Activated CD4-positive, alpha-beta T cell treated with anti-CD3 and anti-CD28 coated beads for 4 hours (primary cell): ENCODE measurements at regions not wholly inside any gene's neighbourhood (a gene's known extent, or its start where the extent isn't known, plus 50 kb on each side); places are given as distances from the start of the nearest gene placed in this dataset.

ENCODE experiments used
- DNase-seq, 2 donors: peaks; one replicate each; pipeline ENCODE4 v3.0.0-alpha.2; 2020

DNA sequence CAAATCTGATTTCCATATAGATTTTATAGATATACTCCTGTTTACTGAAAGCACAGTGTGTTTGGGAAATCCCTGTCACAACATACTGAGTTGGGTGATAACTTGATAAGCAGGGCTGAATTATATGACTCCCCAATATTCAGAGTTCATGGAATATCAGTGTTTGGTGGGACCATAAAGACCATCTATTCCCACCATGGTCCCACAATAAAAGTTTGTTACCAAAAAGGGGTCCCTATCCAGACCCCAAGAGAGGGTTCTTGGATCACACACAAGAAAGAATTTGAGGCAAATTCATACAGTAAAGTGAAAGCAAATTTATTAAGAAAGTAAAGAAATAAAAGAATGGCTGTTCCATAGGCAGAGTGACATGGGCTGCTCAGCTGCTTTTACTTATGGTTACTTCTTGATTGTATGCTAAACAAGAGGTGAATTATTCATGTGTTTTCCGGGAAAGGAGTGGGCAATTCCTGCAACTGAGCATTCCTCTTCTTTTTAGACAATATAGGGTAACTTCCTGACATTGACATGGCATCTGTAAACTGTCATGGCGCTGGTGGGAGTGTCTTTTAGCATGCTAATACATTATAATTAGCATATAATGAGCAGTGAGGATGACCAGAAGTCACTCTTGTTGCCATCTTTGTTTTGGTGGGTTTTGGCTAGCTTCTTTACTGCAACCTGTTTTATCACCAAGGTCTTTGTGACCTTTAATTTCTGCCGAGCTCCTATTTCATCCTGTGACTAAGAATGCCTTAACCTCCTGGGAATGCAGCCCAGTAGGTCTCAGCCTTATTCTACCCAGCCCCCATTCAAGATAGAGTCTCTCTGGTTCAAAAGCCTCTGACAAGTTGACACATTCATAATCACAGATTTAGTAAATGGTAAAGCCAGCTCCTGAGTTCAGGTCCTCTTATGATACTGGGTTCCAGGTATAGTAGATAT is 240.6 kb upstream of the PDGFD start:
- no peak for DNase-seq

DNA sequence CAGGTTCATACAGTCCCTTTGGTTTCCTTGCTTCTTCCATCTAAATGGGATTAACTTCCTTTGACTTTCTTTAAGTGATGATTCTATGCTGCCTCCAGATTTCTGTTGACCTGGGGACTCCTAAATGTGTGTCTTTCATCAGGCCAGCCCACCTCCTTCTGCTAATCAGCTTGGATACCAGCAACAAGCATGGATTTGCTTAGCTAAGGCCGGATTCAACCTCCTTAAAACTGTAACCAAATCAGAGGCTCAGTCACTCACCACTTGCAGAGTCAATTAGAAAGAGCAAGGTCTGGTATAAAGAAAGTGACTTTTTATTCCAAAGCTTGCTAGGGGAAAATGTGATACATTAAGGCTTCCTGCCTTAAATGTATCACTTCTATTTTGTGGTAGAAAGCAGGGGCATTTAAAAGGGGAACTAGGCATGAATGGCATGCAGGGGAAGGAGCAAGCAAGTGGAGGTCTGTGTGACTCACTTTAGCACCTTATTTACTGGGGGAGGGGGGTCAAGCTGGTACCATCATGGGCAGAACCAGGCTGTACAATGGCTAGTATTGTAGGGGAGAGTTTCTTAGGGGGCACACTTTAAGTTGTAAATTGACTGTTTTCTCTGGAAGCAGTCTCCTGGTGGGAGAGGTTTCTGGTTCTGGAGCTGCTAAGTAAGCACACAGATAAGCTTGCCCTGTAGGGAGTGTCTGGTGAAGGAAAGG is 239.0 kb upstream of the PDGFD start:
- DNase-seq = no peak

GRCh38 chr11:104394508-104394907 is 230.6 kb upstream of the PDGFD start:
- no peak for DNase-seq

GRCh38 chr11:104390651-104391050 is 226.7 kb upstream of the PDGFD start:
- no peak for DNase-seq

GRCh38 chr11:104385884-104386283 is 221.9 kb upstream of the PDGFD start:
- no peak for DNase-seq

GRCh38 chr11:104380358-104380757 is 216.4 kb upstream of the PDGFD start:
- no peak for DNase-seq

DNA sequence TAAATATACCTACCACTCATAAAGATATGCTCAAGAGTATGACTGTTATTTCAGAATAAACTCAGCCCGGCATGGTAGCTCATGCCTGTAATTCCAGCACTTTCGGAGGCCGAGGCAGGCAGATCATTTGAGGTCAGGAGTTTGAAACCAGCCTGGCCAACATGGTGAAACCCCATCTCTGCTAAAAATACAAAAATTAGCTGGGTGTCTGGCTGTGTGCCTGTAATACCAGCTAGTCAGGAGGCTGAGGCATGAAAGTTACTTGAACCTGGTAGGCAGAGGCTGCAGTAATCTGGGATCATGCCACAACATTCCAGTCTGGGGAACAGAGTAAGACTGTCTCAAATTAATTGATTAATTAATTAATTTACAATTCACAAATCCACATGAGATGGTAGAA is 208.2 kb upstream of the PDGFD start:
- no peak for DNase-seq

- DNase-seq = no peak
Measured at GRCh38 chr11:104370478-104370877, 206.5 kb upstream of the PDGFD start.

- no peak for DNase-seq
Measured at GRCh38 chr11:104369761-104370160, 205.8 kb upstream of the PDGFD start.

GRCh38 chr11:104366321-104366734 is 202.4 kb upstream of the PDGFD start:
- no peak for DNase-seq

- no peak for DNase-seq
Measured at GRCh38 chr11:104365676-104366075, 201.7 kb upstream of the PDGFD start.

DNA sequence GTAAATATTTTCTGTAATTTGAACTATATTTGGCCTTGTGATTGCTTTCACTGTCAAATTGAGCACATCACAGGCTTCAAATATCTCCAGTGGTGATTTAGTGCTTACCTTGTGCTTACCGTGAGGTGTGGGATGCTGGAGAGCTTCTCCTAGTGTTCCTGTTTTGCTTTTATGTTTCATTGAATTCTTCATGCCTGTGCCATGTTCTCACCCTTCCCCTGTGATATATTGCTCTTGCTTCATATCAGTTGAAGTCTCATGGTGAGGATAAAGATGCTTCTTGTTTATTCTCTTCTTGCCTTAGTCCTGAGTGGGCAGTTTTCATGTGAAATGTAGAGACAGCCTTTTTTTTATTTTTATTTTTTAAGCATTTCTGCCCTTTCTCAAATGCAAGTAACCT is 198.0 kb upstream of the PDGFD start:
- no peak for DNase-seq

DNA sequence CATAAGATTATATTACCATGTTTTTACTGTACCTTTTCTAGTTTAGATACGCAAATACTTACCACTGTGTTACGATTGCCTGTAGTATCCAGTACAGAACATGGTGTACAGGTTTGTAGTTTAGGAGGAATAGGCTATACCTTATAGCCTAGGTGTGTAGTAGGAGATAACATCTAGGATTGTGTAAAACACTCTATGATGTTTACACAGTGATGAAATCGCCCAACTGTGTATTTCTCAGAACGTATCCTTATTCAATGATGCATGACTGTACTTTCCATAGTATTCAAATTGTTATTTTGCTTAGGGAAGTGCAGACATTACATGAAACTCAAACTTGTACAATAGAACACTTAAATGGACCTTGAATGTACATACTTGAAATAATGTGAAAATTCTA is 188.1 kb upstream of the PDGFD start:
- DNase-seq = no peak

DNA sequence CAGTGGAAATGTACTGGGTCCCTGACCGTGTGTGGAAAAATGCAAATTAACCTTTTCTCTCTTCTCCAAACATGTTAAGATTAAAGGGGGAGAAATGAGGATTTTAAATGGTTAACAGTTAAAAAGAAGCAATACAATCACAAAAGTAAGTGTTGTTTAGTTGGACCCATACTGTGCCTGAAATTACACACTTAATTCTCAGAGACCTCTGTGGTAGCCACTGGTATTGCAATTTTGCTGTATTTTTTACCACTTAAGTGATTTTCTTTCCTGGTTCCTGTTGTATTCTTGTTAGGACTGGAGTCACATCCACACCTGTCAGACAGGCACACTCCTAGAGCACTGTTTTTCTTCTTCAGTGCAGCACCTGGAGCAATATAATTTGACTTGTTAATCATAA is 179.6 kb upstream of the PDGFD start:
- DNase-seq = no peak

DNA sequence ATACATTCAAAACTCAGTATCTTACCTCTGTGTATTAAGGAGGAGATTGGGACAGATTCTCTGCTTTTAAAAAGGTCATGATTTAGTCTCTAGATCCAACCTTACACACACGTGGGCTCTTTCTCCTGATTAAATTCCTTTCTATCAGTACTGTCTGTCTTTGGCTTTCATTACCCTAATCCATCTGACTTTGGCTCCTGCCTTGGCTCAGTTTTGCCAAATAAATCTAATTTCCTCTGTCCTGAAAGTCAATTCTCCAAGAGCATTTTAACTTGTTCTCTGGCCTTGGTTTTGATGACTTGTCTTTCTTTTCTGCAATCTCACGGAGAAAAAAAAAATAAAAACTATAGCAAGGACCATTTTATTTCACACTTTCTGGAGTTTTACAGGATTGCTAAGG is 176.6 kb upstream of the PDGFD start:
- no peak for DNase-seq

DNA sequence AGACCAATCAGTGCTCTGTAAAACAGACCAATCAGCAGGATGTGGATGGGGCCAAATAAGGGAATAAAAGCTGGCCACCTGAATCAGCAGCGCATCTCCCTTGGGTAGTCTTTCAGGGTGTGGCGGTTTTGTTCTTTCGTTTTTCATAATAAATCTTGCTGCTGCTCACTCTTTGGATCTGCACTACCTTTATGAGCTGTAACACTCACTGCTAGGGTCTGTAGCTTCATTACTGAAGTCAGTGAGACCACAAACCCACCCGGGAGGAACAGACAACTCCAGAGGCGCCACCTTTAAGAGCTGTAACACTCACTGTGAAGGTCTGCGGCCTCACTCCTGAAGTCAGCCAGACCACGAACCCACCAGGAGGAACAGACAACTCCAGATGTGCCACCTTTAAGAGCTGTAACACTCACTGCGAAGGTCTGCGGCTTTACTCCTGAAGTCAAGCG is 175.5 kb upstream of the PDGFD start:
- no peak for DNase-seq

DNA sequence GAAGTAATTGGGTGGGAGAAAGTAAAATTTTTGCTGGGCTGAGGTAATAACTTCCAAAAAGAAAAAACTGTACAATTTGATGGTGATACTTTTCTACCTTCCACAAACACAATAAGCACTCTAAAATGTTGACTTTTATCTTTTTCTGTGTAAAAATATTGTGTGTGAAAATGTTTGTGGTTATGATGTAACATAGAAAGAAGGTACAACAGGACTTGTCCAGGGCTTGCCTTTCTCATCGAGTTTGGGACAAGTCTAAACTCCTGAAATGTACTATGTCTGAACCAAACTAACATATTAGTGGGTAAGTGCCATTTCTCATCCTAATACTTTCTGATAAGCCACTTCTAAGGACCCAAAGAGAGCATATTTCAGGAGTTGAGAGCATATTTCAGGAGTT is 174.2 kb upstream of the PDGFD start:
- DNase-seq = no peak

- DNase-seq = no peak
Measured at GRCh38 chr11:104337273-104337672, 173.3 kb upstream of the PDGFD start.

- DNase-seq = no peak
Measured at GRCh38 chr11:104333977-104334376, 170.0 kb upstream of the PDGFD start.

GRCh38 chr11:104332110-104332509 is 168.2 kb upstream of the PDGFD start:
- DNase-seq = no peak

DNA sequence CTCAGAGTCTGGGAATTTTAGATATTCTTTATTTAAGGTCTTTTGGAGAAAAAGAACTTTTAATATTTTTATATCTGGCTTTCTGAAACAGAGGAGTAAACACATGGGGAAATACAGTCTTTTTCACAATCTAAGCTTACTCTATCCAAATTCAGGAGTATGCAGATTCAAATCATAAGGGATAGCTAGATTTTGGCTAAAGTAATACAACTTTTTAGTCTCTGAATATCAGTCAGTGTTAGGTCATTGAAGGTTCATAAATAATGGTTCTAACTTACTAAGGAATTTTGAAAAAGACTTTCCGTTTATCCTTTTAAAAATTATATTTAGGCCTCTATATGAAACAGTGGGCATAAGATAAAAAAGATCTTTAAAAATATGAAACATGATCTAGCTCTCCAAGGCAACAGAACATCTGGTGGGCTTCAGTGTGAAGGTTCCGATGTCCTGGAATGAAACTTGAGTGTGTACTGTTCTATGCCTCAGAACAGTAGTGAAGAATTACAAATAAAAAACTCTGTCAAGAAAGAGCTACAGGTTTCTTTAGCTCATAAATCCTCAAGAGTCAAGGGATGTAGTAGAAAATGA is 165.2 kb upstream of the PDGFD start:
- no peak for DNase-seq

DNA sequence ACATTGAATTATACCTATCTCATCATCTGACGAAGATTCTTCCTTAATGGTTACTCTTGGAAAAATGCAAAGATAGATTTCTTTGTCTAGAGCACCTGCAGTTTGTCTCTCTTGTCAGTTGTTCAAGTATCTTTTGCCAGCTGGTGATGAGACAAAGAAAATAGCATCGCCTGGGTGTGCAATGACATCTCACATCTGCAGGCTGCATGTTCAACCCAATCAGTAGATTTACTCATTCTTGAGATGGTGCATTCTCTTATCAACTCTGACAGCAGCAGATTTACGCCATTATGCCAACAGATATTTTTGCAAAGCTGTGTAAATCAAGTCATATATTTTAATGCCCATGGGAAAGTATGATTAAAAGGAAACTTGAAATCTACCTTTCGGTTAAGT is 164.6 kb upstream of the PDGFD start:
- DNase-seq = no peak

- DNase-seq = no peak
Measured at GRCh38 chr11:104327861-104328511, 164.0 kb upstream of the PDGFD start.
